GM18867 (cell line): ENCODE measurements at regions not wholly inside any gene's neighbourhood (a gene's known extent, or its start where the extent isn't known, plus 50 kb on each side); places are given as distances from the start of the nearest gene placed in this dataset.
A peak's percentile ranks its signal among the peaks of the same experiment; 100 is the strongest.
"Not testable (repeated sequence)": the region's sequence is repeated elsewhere in the genome, so short reads cannot be mapped to it uniquely, and the experiment has no call there.

Experiments
- ATAC-seq: cut with Tn5 transposase; IDR thresholded peaks from one replicate; pipeline ENCODE4 v1.9.1; 2021; ENCODE audit warnings: mild to moderate bottlenecking, moderate library complexity; ENCODE audit not compliant: unreplicated experiment

- ATAC-seq, result no peak
Measured at GRCh38 chr4:78660559-78660958, 109.0 kb downstream of the ANXA3 start.

GRCh38 chr4:78661086-78661690, 109.6 kb downstream of the ANXA3 start:
- ATAC-seq, result no peak

GRCh38 chr4:78661921-78662521, 110.5 kb downstream of the ANXA3 start:
- ATAC-seq, result peak; percentile 86

- ATAC-seq, result no peak
Measured at GRCh38 chr4:78662658-78663057, 111.1 kb downstream of the ANXA3 start.

GRCh38 chr4:78664296-78664695, 111.9 kb upstream of the BMP2K start:
- ATAC-seq, result not testable (repeated sequence)

GRCh38 chr4:78665216-78665770, 110.9 kb upstream of the BMP2K start:
- no peak for ATAC-seq

GRCh38 chr4:78666830-78667258, 109.3 kb upstream of the BMP2K start:
- ATAC-seq, result no peak

GRCh38 chr4:78667325-78667724, 108.8 kb upstream of the BMP2K start:
- no peak for ATAC-seq

- ATAC-seq, result peak; percentile 87
Measured at GRCh38 chr4:78667764-78668163, 108.4 kb upstream of the BMP2K start.

GRCh38 chr4:78669453-78669852, 106.7 kb upstream of the BMP2K start:
- ATAC-seq, result no peak

- ATAC-seq, result no peak
Measured at GRCh38 chr4:78671903-78672815, 104.0 kb upstream of the BMP2K start.

GRCh38 chr4:78673337-78673736, 102.8 kb upstream of the BMP2K start:
- no peak for ATAC-seq

GRCh38 chr4:78675325-78675724, 100.8 kb upstream of the BMP2K start:
- no peak for ATAC-seq

GRCh38 chr4:78682070-78682469, 94.1 kb upstream of the BMP2K start:
- ATAC-seq, result no peak

- ATAC-seq, result no peak
Measured at GRCh38 chr4:78683352-78683751, 92.8 kb upstream of the BMP2K start.

GRCh38 chr4:78684325-78685079, 91.6 kb upstream of the BMP2K start:
- ATAC-seq, result no peak

GRCh38 chr4:78687818-78688217, 88.3 kb upstream of the BMP2K start:
- no peak for ATAC-seq

- no peak for ATAC-seq
Measured at GRCh38 chr4:78688366-78688765, 87.8 kb upstream of the BMP2K start.

- no peak for ATAC-seq
Measured at GRCh38 chr4:78689261-78689660, 86.9 kb upstream of the BMP2K start.

GRCh38 chr4:78689700-78690323, 86.3 kb upstream of the BMP2K start:
- no peak for ATAC-seq
